Endothelial cell of umbilical vein (primary cell): ENCODE measurements at regions not wholly inside any gene's neighbourhood (a gene's known extent, or its start where the extent isn't known, plus 50 kb on each side); places are given as distances from the start of the nearest gene placed in this dataset.

ENCODE experiments used
- BruUV-seq: library from RNA; stranded (reverse); fragments of 400-500 nt; replicated peaks from 2 replicates; lab custom pipeline; 2021; lab: Mats Ljungman, UMichigan
- CTCF ChIA-PET: fragments of 300-600, 350-600 bp; sonication (Branson Sonifier 250); formaldehyde crosslinking; loops from one replicate; lab custom pipeline; 2021; ENCODE audit warnings: antibody characterized with exemption, inconsistent platforms; lab: Charles Lee
- POLR2A ChIA-PET: fragments of 300-600, 350-600 bp; sonication (Branson Sonifier 250); formaldehyde crosslinking; loops from one replicate; lab custom pipeline; 2021; ENCODE audit warnings: antibody characterized with exemption, inconsistent platforms; lab: Charles Lee
- DNase-seq: peaks from one replicate; pipeline ENCODE4 v3.0.0-alpha.2; 2011; ENCODE audit warnings: low read depth, low spot score
- FAIRE-seq: peaks from 2 replicates; lab custom pipeline; 2011; peaks lifted over from hg19 to GRCh38; lab: Jason Lieb, UNC
- H2AFZ ChIP-seq: 2 replicates; pipeline ENCODE4 v1.6.0; 2012; ENCODE audit warnings: low read depth, low read length, control low read depth, inconsistent platforms
- H3K27ac ChIP-seq: 2 replicates; pipeline ENCODE4 v1.5.1; 2011; ENCODE audit warnings: low read depth, mild to moderate bottlenecking, control low read depth, low read length, moderate library complexity; ENCODE audit not compliant: insufficient read depth
- H3K27me3 ChIP-seq, 2 experiments: 2 replicates each; pipeline versions ENCODE4 v1.6.0 to v1.6.1; 2011; ENCODE audit warnings: low read length in 2 of 2, mixed read lengths in 1 of 2; ENCODE audit not compliant: control insufficient read depth in 2 of 2, insufficient read depth in 2 of 2
- H3K36me3 ChIP-seq, 2 experiments: 2 replicates in 1 of 2; 3 replicates in 1 of 2; pipeline ENCODE4 v1.5.1; 2011; ENCODE audit warnings: low read length in 2 of 2, mild to moderate bottlenecking in 1 of 2, moderate library complexity in 1 of 2; ENCODE audit not compliant: control insufficient read depth in 2 of 2, insufficient read depth in 2 of 2; ENCODE audit errors: extremely low read depth in 1 of 2
- H3K4me1 ChIP-seq: 3 replicates; pipeline ENCODE4 v1.5.1; 2011; ENCODE audit warnings: mild to moderate bottlenecking, low read length; ENCODE audit not compliant: control insufficient read depth, insufficient read depth; ENCODE audit errors: extremely low read depth
- H3K4me2 ChIP-seq: 2 replicates; pipeline ENCODE4 v1.6.1; 2011; ENCODE audit warnings: low read length, control low read depth, mixed read lengths; ENCODE audit not compliant: insufficient read depth
- H3K4me3 ChIP-seq, 3 experiments: fragments of 200-600 bp in 1 of 3; sonication (generic), shearing (Covaris generic) in 1 of 3; replicated peaks in 1 of 3; 2 replicates each; pipeline ENCODE4 v1.5.1; 2011 to 2016; ENCODE audit warnings: control low read depth in 3 of 3, low read length in 3 of 3, mild to moderate bottlenecking in 2 of 3, inconsistent platforms in 1 of 3, low read depth in 1 of 3, moderate library complexity in 1 of 3; ENCODE audit not compliant: insufficient read depth in 1 of 3
- H3K79me2 ChIP-seq: 2 replicates; pipeline ENCODE4 v1.6.0; 2012; ENCODE audit warnings: low read length, inconsistent platforms; ENCODE audit not compliant: control insufficient read depth, insufficient read depth
- H3K9ac ChIP-seq: replicated peaks from 2 replicates; pipeline ENCODE3; 2011; ENCODE audit warnings: low read length, control low read depth; ENCODE audit not compliant: insufficient read depth; ENCODE audit errors: extremely low read depth
- H3K9me1 ChIP-seq: replicated peaks from 3 replicates; pipeline ENCODE4 v1.6.0; 2011; ENCODE audit warnings: mild to moderate bottlenecking, low read length; ENCODE audit not compliant: control insufficient read depth, insufficient read depth; ENCODE audit errors: extremely low read depth
- H3K9me3 ChIP-seq: replicated peaks from 2 replicates; pipeline ENCODE4 v1.5.1; 2012; ENCODE audit warnings: low read length, inconsistent platforms; ENCODE audit not compliant: control insufficient read depth, insufficient read depth
- H4K20me1 ChIP-seq: replicated peaks from 2 replicates; pipeline ENCODE3; 2011; ENCODE audit warnings: mild to moderate bottlenecking, low read length; ENCODE audit not compliant: control insufficient read depth, insufficient read depth; ENCODE audit errors: extremely low read depth
- EZH2 ChIP-seq: IDR thresholded peaks from 2 replicates; pipeline ENCODE4 v1.6.1; 2012; ENCODE audit warnings: borderline replicate concordance, low read depth, mild to moderate bottlenecking, moderate library complexity, low read length, inconsistent platforms; ENCODE audit not compliant: severe bottlenecking
- FOS ChIP-seq: IDR thresholded peaks from 2 replicates; pipeline ENCODE4 v1.6.1; 2011; ENCODE audit warnings: mild to moderate bottlenecking, low read length, moderate library complexity, borderline replicate concordance; ENCODE audit not compliant: insufficient read depth
- GATA2 ChIP-seq: IDR thresholded peaks from 2 replicates; pipeline ENCODE4 v1.7.0; 2011; ENCODE audit warnings: low read depth, mild to moderate bottlenecking, moderate library complexity, mixed read lengths, low read length; ENCODE audit not compliant: insufficient read length, insufficient read depth
- JUN ChIP-seq: IDR thresholded peaks from 2 replicates; pipeline ENCODE4 v1.6.1; 2011; ENCODE audit warnings: borderline replicate concordance, low read depth; ENCODE audit not compliant: insufficient read length, insufficient read depth
- MYC ChIP-seq: IDR thresholded peaks from one replicate; pipeline ENCODE4 v1.6.1; 2011; ENCODE audit warnings: mild to moderate bottlenecking, low read depth, low read length
- POLR2A ChIP-seq: IDR thresholded peaks from 2 replicates; pipeline ENCODE4 v1.6.1; 2012; ENCODE audit warnings: low read depth, mild to moderate bottlenecking, control low read depth, low read length
- POLR2AphosphoS5 ChIP-seq: IDR thresholded peaks from 2 replicates; pipeline ENCODE4 v1.6.1; 2012; ENCODE audit warnings: low read depth, mild to moderate bottlenecking, control low read depth, low read length, moderate library complexity; ENCODE audit not compliant: insufficient read depth
- dilution Hi-C: fragments of 300-500 bp; cut with MboI; formaldehyde crosslinking; loops from one replicate; pipeline ENCODE4 v1.15.0; 2019; ENCODE audit warnings: low sequenced_read_pairs; ENCODE audit not compliant: extremely low pct_ligation_motif_present
- intact Hi-C: fragments of 100-400 bp; cut with micrococcal nuclease; formaldehyde crosslinking; loops from one replicate; pipeline ENCODE4 v1.10.0; 2022
- TF ChIP-seq, protein P1 (sequence below): IDR thresholded peaks from 2 replicates; pipeline ENCODE4 v1.6.1; 2011; ENCODE audit not compliant: insufficient read depth, insufficient read length

DNA sequence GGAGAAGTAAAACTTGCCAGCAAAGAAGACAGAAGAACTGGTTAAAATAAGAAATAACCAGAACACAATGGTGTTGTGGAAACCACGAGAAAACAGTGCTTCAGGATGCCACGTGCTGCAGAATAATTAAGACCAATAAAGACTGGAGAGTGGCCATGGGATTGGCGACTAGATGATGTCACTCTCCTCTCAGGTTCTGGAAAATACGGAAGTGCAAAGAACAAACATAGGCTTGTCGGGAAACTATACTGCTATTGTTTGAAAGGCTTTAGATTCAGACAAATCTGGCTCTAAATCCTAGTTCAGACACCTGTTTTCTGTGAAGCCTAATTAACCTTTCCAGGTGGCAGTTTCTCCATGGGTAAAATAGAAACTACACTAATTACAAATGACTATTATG is 138.4 kb upstream of the STXBP5 start:
- Histone ChIP-seq H3K9ac (no peak overlapping the region), H3K79me2 (no peaks in the 10 kb centered on the region), H3K36me3 (no peaks in the 10 kb centered on the region), H3K4me2 (no peak overlapping the region), H3K27me3 (no peaks in the 10 kb centered on the region), H2AFZ (no peak overlapping the region), H3K9me3 (no peaks in the 10 kb centered on the region), H3K4me3 (no peak overlapping the region), H3K4me1 (no peaks in the 10 kb centered on the region), H3K9me1 (no peaks in the 10 kb centered on the region), H4K20me1 (no peaks in the 10 kb centered on the region), H3K27ac (no peak overlapping the region)
- ChIA-PET CTCF (interaction anchor here (1.6 kb wide), 1 partner anchor 13 kb away, joined by 5 read pairs; no protein-coding TSS in a partner anchor), POLR2A (no interaction called here)
- FAIRE-seq (no peak), DNase-seq (no peak)
- TF ChIP-seq, protein P1, sequence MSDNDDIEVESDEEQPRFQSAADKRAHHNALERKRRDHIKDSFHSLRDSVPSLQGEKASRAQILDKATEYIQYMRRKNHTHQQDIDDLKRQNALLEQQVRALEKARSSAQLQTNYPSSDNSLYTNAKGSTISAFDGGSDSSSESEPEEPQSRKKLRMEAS = no peak
- no peak for TF ChIP-seq EZH2
- intact Hi-C loops (no loop called here), dilution Hi-C loops (no loop called here)
- BruUV-seq = no TSS peak

DNA sequence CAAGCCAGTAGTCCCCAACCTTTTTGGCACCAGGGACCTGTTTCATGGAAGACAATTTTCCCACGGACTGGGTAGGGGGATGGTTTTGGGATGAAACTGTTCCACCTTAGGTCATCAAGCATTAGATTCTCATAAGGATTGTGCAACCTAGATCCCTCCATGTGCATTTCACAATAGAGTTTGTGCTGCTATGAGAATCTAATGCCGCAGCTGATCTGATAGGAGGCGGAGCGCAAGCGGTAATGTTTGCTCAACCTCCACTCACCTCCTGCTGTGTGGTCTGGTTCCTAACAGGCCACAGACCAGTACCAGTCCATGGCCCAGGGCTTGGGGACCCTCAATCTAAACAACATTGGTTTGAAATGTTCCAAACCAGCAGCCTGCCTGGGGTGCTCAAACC is 137.0 kb upstream of the STXBP5 start:
- TF ChIP-seq FOS = no peak
- no peak for TF ChIP-seq GATA2
- no peak for TF ChIP-seq POLR2A
- no peak for TF ChIP-seq POLR2AphosphoS5
- TF ChIP-seq, protein P1 = no peak
- no peak for TF ChIP-seq MYC
- TF ChIP-seq EZH2 = no peak
- no peak for TF ChIP-seq JUN
- BruUV-seq = no TSS peak
- Histone ChIP-seq H3K27ac (no peak overlapping the region), H2AFZ (no peak overlapping the region), H3K36me3 (no peaks in the 10 kb centered on the region), H3K9me3 (no peaks in the 10 kb centered on the region), H3K4me3 (no peak overlapping the region), H3K4me2 (no peak overlapping the region), H4K20me1 (no peaks in the 10 kb centered on the region), H3K79me2 (no peaks in the 10 kb centered on the region), H3K9me1 (no peaks in the 10 kb centered on the region), H3K9ac (no peak overlapping the region), H3K4me1 (no peaks in the 10 kb centered on the region), H3K27me3 (no peaks in the 10 kb centered on the region)
- dilution Hi-C loops (no loop called here), intact Hi-C loops (no loop called here)
- ChIA-PET POLR2A (no interaction called here), CTCF (no interaction called here)
- no peak for FAIRE-seq
- no peak for DNase-seq
